ENCODE measurements at regions not wholly inside any gene's neighbourhood (a gene's known extent, or its start where the extent isn't known, plus 50 kb on each side); places are given as distances from the start of the nearest gene placed in this dataset.

DNA sequence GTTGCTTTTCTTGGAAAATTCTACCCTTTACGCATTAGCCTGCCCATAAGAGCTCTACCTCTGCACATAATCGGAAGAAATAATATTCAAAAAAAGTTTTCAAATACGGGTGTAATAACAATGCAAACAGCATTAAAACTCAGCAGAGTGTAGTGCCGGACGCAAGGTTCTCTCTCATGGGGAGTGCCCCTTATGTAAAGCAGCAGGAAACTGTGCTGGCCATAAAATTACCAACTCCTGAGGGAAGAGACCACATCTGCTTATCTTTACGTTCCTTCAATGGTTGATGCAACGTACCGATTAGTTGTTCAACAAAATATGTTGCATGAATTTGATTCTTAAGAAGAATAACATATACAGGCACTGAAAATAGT lies 118.7 kb upstream of the TMCC3 start:
- no peaks in the 10 kb centered on the region for H3K4me1 ChIP-seq
- no peaks in the 10 kb centered on the region for H3K9me3 ChIP-seq
- no peak for ATAC-seq
- no peak overlapping the region for H3K4me3 ChIP-seq
- TF ChIP-seq, protein P1, sequence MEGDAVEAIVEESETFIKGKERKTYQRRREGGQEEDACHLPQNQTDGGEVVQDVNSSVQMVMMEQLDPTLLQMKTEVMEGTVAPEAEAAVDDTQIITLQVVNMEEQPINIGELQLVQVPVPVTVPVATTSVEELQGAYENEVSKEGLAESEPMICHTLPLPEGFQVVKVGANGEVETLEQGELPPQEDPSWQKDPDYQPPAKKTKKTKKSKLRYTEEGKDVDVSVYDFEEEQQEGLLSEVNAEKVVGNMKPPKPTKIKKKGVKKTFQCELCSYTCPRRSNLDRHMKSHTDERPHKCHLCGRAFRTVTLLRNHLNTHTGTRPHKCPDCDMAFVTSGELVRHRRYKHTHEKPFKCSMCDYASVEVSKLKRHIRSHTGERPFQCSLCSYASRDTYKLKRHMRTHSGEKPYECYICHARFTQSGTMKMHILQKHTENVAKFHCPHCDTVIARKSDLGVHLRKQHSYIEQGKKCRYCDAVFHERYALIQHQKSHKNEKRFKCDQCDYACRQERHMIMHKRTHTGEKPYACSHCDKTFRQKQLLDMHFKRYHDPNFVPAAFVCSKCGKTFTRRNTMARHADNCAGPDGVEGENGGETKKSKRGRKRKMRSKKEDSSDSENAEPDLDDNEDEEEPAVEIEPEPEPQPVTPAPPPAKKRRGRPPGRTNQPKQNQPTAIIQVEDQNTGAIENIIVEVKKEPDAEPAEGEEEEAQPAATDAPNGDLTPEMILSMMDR (IDR thresholded peaks at IDR 0.05), result no peak
- H3K27me3 ChIP-seq, result no peaks in the 10 kb centered on the region
- intact Hi-C loops (cut with DNase I), result loop anchor here (10.0 kb wide), 1 partner anchor 224 kb away; no protein-coding TSS in a partner anchor
- no peaks in the 10 kb centered on the region for H3K36me3 ChIP-seq
- H3K27ac ChIP-seq, result no peak overlapping the region
- DNase-seq, result no peak

DNA sequence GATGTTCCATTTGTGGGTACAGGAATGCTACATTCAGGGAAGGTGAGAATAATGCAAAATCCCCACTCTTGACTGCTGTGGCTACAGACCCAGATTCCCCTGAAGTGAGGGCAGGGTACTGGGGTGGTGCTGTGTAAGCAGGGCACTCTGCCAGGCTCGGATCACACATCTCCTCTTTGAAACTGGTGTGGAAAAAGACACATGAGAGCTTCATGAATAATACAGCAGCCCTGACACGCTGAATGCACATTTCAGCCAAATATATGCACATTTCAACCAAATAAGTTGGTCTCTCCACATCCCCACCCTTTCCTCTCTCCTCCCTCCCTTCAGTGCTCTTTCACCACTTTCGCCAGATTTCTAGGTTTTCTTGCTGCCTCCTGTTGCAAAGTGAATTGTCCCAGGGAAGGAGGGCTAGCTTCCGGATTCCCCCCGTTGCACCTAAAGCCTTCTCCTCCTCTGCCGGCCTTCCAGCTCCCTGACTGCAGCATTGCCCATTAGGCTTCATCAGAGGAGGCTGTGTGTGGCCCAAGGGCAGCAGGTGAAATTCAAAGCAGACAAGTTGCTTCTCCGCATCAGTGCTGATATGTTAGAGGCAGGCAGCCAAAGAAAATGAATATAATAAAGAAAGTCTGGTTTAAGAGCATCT lies 118.2 kb upstream of the TMCC3 start:
- Histone ChIP-seq H3K27ac (no peak overlapping the region), H3K9me3 (no peaks in the 10 kb centered on the region), H3K36me3 (no peaks in the 10 kb centered on the region), H3K4me1 (no peaks in the 10 kb centered on the region), H3K4me3 (no peak overlapping the region), H3K27me3 (no peaks in the 10 kb centered on the region)
- intact Hi-C loops (cut with DNase I), result loop anchor here (10.0 kb wide), 1 partner anchor 224 kb away; no protein-coding TSS in a partner anchor
- TF ChIP-seq, protein P1 (IDR thresholded peaks at IDR 0.05), result no peak
- DNase-seq (no peak), ATAC-seq (no peak)

DNA sequence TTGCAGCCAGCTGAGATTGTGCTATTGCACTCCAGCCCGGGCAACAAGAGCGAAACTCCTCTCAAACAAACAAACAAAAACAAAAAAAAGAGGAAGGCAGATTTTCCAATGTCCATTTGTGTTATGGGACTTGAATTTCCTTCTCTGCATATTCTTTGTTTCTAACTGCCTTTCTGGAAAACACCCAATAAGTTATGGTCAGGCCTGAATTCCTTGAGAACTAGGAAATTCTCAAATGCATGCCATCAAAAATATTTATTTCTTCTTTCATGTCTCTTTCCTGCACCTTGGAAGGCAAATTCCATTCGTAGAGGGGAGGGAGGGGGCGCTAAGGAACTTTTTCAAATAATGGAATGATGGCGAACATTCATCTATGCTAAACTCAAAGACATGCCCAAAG lies 117.6 kb upstream of the TMCC3 start:
- Histone ChIP-seq H3K4me3 (no peak overlapping the region), H3K27me3 (no peaks in the 10 kb centered on the region), H3K4me1 (no peaks in the 10 kb centered on the region), H3K27ac (no peak overlapping the region), H3K9me3 (no peaks in the 10 kb centered on the region), H3K36me3 (no peaks in the 10 kb centered on the region)
- TF ChIP-seq, protein P1 (IDR thresholded peaks at IDR 0.05), result no peak
- intact Hi-C loops (cut with DNase I), result loop anchor here (10.0 kb wide), 1 partner anchor 223 kb away; no protein-coding TSS in a partner anchor
- no peak for DNase-seq
- ATAC-seq, result no peak

DNA sequence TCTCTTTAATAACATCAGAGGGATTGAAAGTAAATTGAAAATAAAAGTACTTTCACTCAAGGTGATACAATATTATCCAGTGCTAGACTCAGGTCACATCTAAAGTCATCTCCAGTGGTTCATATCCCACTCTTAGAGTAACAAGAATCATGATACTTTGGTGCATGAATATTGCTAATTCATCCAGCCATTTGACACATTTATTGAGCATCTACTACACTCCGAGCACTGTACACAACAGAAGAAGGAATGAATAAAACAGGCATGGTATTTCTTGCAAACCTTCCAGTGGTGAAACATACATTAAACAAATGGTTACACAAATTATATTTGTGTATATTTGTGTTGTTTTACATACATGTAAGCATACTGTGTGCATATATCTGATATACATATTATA lies 116.0 kb upstream of the TMCC3 start:
- intact Hi-C loops (cut with DNase I), result loop anchor here (10.0 kb wide), 1 partner anchor 222 kb away; no protein-coding TSS in a partner anchor
- TF ChIP-seq, protein P1 (IDR thresholded peaks at IDR 0.05), result no peak
- H3K4me1 ChIP-seq, result no peaks in the 10 kb centered on the region
- H3K27ac ChIP-seq, result no peak overlapping the region
- no peaks in the 10 kb centered on the region for H3K36me3 ChIP-seq
- H3K4me3 ChIP-seq, result no peak overlapping the region
- no peaks in the 10 kb centered on the region for H3K9me3 ChIP-seq
- no peak for ATAC-seq
- no peak for DNase-seq
- no peaks in the 10 kb centered on the region for H3K27me3 ChIP-seq

DNA sequence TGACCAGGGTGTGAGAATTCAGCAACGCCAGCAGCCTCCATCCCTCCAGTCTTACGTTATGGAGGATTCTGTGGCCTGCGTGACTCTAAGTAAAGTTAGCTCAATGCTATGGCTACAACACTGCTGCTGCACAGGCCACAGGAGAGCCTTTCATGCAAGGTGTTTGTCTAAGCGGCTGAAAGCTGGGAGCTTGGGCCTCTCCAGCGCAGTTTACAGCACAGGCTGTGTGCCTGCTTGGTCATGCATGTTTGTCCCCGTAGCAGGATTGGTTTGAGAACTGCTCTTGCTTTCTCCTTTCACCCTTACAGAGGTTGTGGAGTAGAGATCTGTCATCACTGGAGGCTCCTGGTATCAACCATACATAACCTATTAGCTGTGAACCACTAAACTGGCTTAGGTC lies 113.1 kb upstream of the TMCC3 start:
- ATAC-seq (no peak), DNase-seq (no peak)
- Histone ChIP-seq H3K4me1 (no peaks in the 10 kb centered on the region), H3K27ac (no peak overlapping the region), H3K36me3 (no peaks in the 10 kb centered on the region), H3K9me3 (no peaks in the 10 kb centered on the region), H3K4me3 (no peak overlapping the region), H3K27me3 (no peaks in the 10 kb centered on the region)
- intact Hi-C loops (cut with DNase I), result loop anchor here (10.0 kb wide), 1 partner anchor 219 kb away; no protein-coding TSS in a partner anchor
- TF ChIP-seq, protein P1 (IDR thresholded peaks at IDR 0.05), result no peak

All from upper lobe of right lung (tissue), 1 donor.